Activated T-helper 17 cell treated with anti-CD3 and anti-CD28 coated beads, Interleukin-2, amount 50 U/mL, for 72 hours (primary cell): ENCODE measurements at regions not wholly inside any gene's neighbourhood (a gene's known extent, or its start where the extent isn't known, plus 50 kb on each side); places are given as distances from the start of the nearest gene placed in this dataset.

Source experiments
- ATAC-seq: fragments of 150-1000 bp; cut with Tn5 transposase; replicated peaks from 2 replicates; pipeline ENCODE4 v1.10.0; 2021; ENCODE audit warnings: mild to moderate bottlenecking, moderate library complexity
- H3K27ac Mint-ChIP-seq: one replicate; pipeline ENCODE4 v1.8.0; 2022; ENCODE audit warnings: mixed read lengths
- H3K27me3 Mint-ChIP-seq: one replicate; pipeline ENCODE4 v1.8.0; 2022; ENCODE audit warnings: mixed read lengths
- H3K36me3 Mint-ChIP-seq: one replicate; pipeline ENCODE4 v1.8.0; 2022; ENCODE audit warnings: low read depth, mild to moderate bottlenecking, mixed read lengths
- H3K4me1 Mint-ChIP-seq: one replicate; pipeline ENCODE4 v1.8.0; 2022; ENCODE audit warnings: mixed read lengths
- H3K4me3 Mint-ChIP-seq: one replicate; pipeline ENCODE4 v1.8.0; 2022; ENCODE audit warnings: mild to moderate bottlenecking, mixed read lengths
- H3K9me3 Mint-ChIP-seq: one replicate; pipeline ENCODE4 v1.8.0; 2022; ENCODE audit warnings: mixed read lengths

DNA sequence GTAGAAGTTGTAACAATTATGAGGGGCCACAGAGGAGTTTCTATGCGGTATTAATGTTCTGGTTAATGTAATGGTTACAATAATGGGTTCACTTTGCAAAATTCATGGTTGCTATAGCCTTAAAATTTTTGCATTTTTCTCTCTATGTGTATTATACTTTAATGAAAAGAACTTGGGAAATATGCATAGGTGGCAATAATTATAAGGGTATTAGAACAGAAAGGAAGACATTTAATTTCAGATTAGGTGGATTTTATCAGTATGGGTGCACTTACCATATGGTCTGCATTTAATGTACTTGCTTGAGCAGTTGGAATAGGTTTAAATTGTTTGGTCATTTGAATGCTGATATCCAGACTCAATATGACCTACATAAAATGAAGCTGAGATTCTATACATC is 161.6 kb upstream of the TACR1 start:
- no peaks in the 10 kb centered on the region for H3K36me3 Mint-ChIP-seq
- ATAC-seq = no peak
- no peak overlapping the region for H3K4me3 Mint-ChIP-seq
- H3K9me3 Mint-ChIP-seq = no peaks in the 10 kb centered on the region
- no peak overlapping the region for H3K27ac Mint-ChIP-seq
- H3K27me3 Mint-ChIP-seq = peaks cover 12% of the 10 kb centered on the region
- no peaks in the 10 kb centered on the region for H3K4me1 Mint-ChIP-seq

DNA sequence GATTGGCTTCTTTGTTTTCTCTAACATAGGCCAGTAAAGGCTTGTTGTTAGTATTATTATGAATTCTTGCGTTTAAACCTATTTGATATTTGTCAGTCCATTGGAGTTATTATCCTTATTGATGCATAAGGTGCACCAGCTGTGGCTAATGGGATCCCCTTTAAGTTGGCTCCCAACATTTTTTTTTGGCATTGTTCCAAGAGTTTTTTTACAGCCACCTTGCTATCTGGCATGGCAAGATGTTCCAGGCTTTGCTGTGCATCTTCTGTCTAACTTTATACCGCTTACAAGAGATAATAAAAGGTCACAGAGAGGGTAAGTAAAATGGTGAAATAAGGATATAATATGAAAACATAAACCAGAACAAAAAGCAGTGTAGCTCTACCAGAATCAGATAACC is 157.5 kb upstream of the TACR1 start:
- H3K4me1 Mint-ChIP-seq = no peaks in the 10 kb centered on the region
- no peak overlapping the region for H3K4me3 Mint-ChIP-seq
- H3K9me3 Mint-ChIP-seq = no peaks in the 10 kb centered on the region
- H3K27me3 Mint-ChIP-seq = peaks cover 24% of the 10 kb centered on the region
- no peaks in the 10 kb centered on the region for H3K36me3 Mint-ChIP-seq
- no peak for ATAC-seq
- H3K27ac Mint-ChIP-seq = no peak overlapping the region

DNA sequence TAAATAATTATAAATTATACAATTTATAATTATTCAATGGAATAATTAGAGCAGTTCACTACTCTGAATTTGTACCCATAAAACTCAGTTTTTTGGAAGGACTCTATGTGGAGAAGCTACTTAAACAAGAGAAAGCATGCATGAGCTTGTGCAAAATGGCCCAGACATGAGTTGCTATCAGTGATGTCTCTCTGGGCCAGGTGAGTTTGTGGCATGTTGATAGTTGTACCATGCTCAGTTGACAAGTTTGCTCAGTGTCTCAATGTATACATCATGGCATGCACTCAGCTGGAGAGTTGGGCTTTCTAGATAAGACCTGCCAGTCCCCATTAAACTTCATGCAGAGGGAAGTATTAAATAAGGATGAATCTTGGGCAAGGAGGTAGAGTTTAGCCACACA is 153.8 kb upstream of the TACR1 start:
- no peak overlapping the region for H3K27ac Mint-ChIP-seq
- H3K4me1 Mint-ChIP-seq = no peaks in the 10 kb centered on the region
- H3K36me3 Mint-ChIP-seq = no peaks in the 10 kb centered on the region
- H3K9me3 Mint-ChIP-seq = peaks cover 4% of the 10 kb centered on the region
- no peak for ATAC-seq
- H3K27me3 Mint-ChIP-seq = peaks cover 24% of the 10 kb centered on the region
- H3K4me3 Mint-ChIP-seq = no peak overlapping the region

DNA sequence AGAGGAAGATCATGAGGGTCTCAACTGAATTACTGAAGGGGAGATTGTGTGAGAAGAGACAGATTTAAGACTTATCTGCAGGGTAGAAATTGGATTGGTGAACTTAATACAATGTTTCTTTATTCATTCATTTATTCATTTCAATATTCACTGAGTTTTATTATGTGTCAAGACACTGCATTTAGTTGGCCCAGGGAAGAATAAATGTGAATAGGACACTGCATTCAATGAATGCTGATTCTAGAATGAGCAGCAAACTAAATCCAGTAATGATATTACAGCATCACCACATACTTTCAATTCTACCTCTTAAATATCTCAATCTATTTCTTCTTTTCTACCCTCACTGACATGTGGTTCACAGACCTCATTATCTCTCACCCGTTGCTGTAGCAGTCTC is 149.0 kb upstream of the TACR1 start:
- peaks cover 4% of the 10 kb centered on the region for H3K9me3 Mint-ChIP-seq
- no peak for ATAC-seq
- no peaks in the 10 kb centered on the region for H3K4me1 Mint-ChIP-seq
- H3K36me3 Mint-ChIP-seq = no peaks in the 10 kb centered on the region
- no peak overlapping the region for H3K27ac Mint-ChIP-seq
- peaks cover 13% of the 10 kb centered on the region for H3K27me3 Mint-ChIP-seq
- H3K4me3 Mint-ChIP-seq = no peak overlapping the region

DNA sequence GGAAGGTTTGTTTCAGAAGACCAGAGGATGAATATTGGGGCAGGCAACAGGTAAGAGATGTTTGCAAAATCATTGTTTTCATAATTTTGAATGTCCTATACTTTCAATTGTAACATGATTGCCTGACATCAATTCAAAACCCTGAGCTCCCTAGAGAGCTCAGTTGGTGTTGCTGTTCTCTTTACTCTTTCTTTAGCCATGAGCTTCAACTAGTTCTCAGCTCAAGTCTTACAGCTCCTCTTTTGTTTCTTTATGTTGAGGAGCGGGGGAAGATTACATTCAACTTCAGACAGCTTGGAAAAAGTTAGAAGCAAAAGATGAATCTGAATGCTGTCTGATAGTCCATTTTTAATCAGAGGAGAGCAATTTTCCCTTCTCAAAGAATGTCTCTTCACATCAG is 144.8 kb upstream of the TACR1 start:
- peaks cover 7% of the 10 kb centered on the region for H3K27me3 Mint-ChIP-seq

DNA sequence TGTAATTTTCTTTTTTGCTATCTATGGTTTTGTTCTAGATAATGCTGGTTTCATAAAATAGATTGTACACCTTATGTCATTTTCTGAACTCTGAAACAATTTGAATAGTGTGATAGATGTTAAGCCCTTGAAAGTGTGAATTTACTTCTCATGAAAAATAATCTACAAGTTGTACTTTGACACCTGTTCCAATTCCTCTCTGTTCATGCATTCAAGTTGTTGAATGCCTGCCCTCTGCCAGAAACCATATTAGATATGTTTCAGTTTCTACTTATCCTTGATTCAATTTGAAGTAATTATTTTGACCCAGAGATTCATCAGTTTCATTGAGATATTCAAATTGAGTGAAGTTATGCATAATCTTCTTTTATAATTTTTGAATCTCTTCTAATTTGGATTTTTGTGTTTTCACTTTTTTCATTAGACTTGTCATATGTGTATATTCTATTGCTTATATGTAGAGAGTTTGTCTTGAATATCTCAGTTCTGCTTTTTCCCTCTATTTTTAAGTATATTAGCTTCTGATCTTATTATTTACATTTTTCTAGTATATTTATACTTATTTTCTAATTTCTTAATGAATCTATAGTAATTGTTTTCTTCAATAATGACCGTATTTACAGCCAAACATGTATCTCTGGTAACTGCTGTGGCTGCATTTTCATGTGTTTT is 143.3 kb upstream of the TACR1 start:
- Mint-ChIP-seq H3K4me3 (no peak overlapping the region), H3K9me3 (no peaks in the 10 kb centered on the region), H3K36me3 (no peaks in the 10 kb centered on the region), H3K4me1 (no peaks in the 10 kb centered on the region), H3K27ac (no peak overlapping the region), H3K27me3 (peaks cover 12% of the 10 kb centered on the region)
- no peak for ATAC-seq

More for the DNA sequence above, 144.8 kb upstream of the TACR1 start:
- no peaks in the 10 kb centered on the region for H3K4me1 Mint-ChIP-seq
- no peaks in the 10 kb centered on the region for H3K36me3 Mint-ChIP-seq
- H3K9me3 Mint-ChIP-seq = no peaks in the 10 kb centered on the region
- no peak for ATAC-seq
- no peak overlapping the region for H3K4me3 Mint-ChIP-seq
- H3K27ac Mint-ChIP-seq = no peak overlapping the region

DNA sequence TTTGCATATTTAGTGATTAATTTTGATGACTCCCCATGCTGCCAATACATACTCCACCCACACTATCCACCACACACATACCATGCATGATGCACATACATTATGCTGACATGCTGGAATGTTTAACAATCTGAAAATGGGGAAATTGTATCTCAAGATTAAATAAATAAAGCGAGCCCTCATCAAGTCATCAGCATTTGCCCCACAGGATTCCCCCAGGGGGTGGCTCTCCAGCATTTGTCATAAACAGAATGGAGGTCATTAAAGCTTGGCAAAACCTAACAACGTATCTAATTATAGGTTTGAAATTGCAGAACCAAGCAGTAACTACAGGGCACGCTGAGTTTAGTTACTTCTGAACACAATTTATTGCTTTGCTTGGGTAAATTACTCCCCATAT is 141.2 kb upstream of the TACR1 start:
- no peak for ATAC-seq
- Mint-ChIP-seq H3K4me1 (no peaks in the 10 kb centered on the region), H3K27me3 (peaks cover 8% of the 10 kb centered on the region), H3K4me3 (no peak overlapping the region), H3K36me3 (no peaks in the 10 kb centered on the region), H3K27ac (no peak overlapping the region), H3K9me3 (no peaks in the 10 kb centered on the region)

DNA sequence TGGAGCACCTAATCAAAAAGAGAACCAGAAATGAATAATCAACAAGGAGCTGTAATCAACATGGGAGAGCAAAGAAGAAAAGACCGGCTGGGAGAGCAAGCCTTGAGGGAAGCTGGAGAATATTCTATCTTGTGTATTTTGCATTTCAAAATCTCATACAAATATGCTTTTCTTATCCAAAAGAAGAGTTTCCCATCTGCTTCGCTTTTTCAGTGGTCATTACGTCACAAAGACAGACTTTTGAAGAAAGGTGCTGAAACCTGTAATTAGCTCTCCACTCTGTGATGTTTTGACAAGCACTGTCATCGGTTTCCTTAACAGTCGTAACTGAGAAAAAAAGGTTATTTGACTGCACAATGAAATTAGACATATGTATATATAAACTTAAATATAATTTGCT is 139.1 kb upstream of the TACR1 start:
- H3K27me3 Mint-ChIP-seq = peaks cover 10% of the 10 kb centered on the region

DNA sequence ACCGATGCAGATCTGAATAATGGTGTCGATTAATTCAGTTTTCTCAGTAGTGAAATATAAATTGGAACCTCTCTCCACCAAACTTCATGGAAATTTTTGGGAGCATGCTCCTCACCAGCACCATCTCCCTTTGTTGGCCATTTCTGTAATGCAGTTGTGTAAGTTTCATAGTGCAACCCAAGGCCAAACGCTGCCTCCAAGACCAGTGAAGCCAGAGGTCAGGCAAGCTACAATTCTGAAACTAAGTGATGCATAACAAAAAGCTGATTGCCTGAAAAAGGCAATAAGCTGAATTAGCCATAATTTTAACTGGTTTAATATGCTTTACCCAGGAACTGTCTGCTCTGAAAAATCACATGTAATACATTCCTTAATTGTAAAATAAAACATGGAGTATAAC is 138.3 kb upstream of the TACR1 start:
- no peaks in the 10 kb centered on the region for H3K9me3 Mint-ChIP-seq
- no peaks in the 10 kb centered on the region for H3K4me1 Mint-ChIP-seq
- no peak overlapping the region for H3K4me3 Mint-ChIP-seq
- H3K27ac Mint-ChIP-seq = no peak overlapping the region
- H3K27me3 Mint-ChIP-seq = peaks cover 10% of the 10 kb centered on the region
- ATAC-seq = no peak
- H3K36me3 Mint-ChIP-seq = no peaks in the 10 kb centered on the region

More for the DNA sequence above, 139.1 kb upstream of the TACR1 start:
- no peak for ATAC-seq
- H3K27ac Mint-ChIP-seq = no peak overlapping the region
- no peaks in the 10 kb centered on the region for H3K4me1 Mint-ChIP-seq
- no peak overlapping the region for H3K4me3 Mint-ChIP-seq
- no peaks in the 10 kb centered on the region for H3K36me3 Mint-ChIP-seq
- no peaks in the 10 kb centered on the region for H3K9me3 Mint-ChIP-seq

DNA sequence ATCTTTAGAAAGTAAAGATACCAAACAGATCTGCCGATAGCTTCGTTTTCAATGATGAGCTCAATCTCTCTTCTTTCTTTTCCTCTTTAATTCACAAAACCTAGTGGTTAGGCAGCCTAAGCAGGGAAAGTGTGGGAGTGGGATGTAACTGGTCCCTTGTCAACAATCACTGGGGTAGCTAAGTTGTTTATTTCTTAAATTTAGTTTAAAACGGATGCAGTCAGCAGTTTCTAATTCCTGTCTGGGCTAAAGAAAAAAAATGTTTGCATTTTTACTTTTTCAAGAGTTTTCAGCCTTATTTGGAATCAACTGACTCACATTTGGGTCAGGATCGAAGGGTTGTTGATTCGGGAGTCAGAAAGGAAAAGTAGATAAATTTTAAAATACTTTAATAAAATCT is 137.7 kb upstream of the TACR1 start:
- ATAC-seq = no peak
- no peaks in the 10 kb centered on the region for H3K4me1 Mint-ChIP-seq
- peaks cover 10% of the 10 kb centered on the region for H3K27me3 Mint-ChIP-seq
- H3K9me3 Mint-ChIP-seq = no peaks in the 10 kb centered on the region
- H3K36me3 Mint-ChIP-seq = no peaks in the 10 kb centered on the region
- no peak overlapping the region for H3K27ac Mint-ChIP-seq
- H3K4me3 Mint-ChIP-seq = no peak overlapping the region

DNA sequence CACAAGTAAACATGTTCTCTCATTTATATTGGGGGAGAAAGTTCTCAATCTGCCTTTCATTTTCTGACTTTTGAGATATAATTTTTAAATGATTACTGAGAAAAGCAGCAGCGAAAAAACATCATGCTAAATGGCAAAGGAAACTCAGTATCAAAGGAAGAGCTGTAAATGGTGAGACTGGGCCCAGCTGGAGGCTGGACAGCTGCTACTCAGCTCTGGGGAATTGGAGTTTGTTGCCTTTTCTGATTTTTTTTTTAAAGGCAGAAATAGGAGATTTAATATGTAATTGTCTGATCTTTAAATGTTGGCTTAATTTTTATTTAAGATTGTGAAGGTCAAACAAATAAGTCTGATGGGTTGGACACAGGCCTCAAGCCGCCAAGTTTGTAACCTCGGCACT is 137.1 kb upstream of the TACR1 start:
- no peaks in the 10 kb centered on the region for H3K36me3 Mint-ChIP-seq
- no peak overlapping the region for H3K27ac Mint-ChIP-seq
- H3K9me3 Mint-ChIP-seq = no peaks in the 10 kb centered on the region
- ATAC-seq = no peak
- no peaks in the 10 kb centered on the region for H3K4me1 Mint-ChIP-seq
- H3K27me3 Mint-ChIP-seq = peaks cover 10% of the 10 kb centered on the region
- H3K4me3 Mint-ChIP-seq = no peak overlapping the region

DNA sequence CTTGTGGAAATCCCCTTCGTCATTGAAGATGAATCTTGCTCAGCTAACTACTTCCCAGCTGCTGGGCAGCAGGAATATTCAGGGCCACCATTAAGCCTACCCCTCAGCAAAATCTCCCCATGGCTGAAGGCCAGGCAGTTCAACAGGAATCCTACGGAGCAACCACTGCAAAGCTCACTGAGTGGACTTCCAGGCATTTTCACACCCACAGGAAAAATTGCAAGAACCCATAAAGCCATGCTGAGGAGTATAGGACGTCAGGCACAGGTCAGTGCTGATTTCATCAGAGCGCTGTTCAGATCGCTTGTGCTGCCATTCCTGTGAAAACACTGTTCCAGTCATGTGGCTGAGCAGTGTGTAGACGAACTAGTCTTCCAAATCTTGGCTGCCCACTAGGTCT is 134.8 kb upstream of the TACR1 start:
- Mint-ChIP-seq H3K4me1 (no peaks in the 10 kb centered on the region), H3K27ac (no peak overlapping the region), H3K36me3 (no peaks in the 10 kb centered on the region), H3K27me3 (peaks cover 10% of the 10 kb centered on the region), H3K9me3 (no peaks in the 10 kb centered on the region), H3K4me3 (no peak overlapping the region)
- no peak for ATAC-seq

DNA sequence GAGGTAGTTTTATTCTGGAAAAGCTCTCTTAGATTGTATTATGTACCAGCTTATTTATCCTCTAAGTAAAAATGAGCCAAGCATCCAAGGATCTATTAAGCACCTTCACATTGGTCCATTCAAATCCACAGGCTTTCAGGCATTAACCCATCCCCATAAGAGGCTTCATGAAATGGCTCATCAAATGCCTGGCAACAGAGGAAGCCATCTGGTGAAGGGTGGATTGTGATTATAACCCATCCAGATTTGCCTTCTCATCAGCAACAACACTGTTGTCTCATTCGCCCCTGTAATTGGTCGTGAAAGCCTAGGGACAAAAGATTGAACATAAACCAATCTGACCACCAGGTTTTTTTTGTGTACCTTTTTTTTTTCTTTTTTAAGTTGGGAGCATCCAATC is 134.3 kb upstream of the TACR1 start:
- no peaks in the 10 kb centered on the region for H3K9me3 Mint-ChIP-seq
- peaks cover 10% of the 10 kb centered on the region for H3K27me3 Mint-ChIP-seq
- no peak for ATAC-seq
- no peaks in the 10 kb centered on the region for H3K36me3 Mint-ChIP-seq
- no peaks in the 10 kb centered on the region for H3K4me1 Mint-ChIP-seq
- H3K4me3 Mint-ChIP-seq = no peak overlapping the region
- H3K27ac Mint-ChIP-seq = no peak overlapping the region

DNA sequence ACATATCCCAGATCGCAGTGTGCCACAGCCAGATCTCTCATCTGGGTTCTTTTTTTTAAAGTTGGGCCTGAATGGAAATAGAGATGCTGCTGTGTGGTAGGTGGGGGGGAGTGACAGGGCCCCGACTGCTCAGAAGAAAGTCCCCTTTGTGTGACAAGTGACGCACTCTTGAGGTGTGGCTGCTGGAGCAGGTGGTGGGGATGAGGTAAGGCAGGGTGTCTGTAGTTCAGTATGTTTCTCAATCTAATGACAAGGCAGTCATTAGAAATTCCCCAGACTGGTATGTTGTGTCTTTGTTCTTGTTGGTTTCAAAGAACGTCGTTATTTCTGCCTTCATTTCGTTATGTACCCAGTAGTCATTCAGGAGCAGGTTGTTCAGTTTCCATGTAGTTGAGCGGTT is 128.8 kb upstream of the TACR1 start:
- Mint-ChIP-seq H3K27me3 (peaks cover 14% of the 10 kb centered on the region), H3K36me3 (no peaks in the 10 kb centered on the region), H3K27ac (no peak overlapping the region), H3K4me3 (no peak overlapping the region), H3K4me1 (no peaks in the 10 kb centered on the region), H3K9me3 (no peaks in the 10 kb centered on the region)
- no peak for ATAC-seq

DNA sequence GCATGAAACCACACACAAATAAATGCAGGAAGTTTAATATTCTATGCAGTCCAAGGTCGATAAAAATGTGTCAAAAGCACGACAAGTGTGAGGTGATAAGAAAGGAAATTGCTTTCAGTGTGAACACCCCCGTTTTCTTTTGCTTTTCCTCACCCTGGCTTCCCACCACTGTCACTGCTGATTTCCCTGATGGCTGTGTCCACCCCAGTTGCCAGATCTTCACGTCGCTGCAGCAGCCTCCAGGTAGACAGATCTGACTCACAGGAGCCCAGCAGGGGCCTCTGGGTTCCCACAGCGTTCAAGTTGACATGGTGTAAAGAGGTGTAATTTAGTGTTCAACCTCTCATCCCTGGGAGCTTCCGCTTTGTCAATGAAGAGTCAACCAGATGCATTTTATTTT is 128.0 kb upstream of the TACR1 start:
- Mint-ChIP-seq H3K4me1 (no peaks in the 10 kb centered on the region), H3K27me3 (peaks cover 14% of the 10 kb centered on the region), H3K36me3 (no peaks in the 10 kb centered on the region), H3K4me3 (no peak overlapping the region), H3K27ac (no peak overlapping the region), H3K9me3 (no peaks in the 10 kb centered on the region)
- no peak for ATAC-seq

DNA sequence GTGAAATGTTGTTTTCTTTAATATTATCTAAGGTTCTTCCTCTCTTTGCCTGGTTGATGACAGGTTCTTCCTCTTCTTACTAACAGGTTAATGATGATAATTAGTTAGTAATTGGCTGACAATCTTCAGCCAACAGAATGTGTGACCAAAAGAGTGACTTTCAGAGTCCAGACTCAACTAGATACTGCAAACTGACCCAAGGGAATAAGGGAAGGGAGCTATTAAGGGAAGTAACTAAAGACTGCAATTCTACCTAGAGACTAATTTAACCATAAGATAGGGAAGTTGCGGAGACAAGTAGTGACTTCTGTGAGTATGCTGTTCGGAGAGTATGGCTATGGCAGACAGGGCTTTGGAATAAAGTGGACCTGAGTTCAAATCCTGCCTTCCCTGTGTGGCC is 127.3 kb upstream of the TACR1 start:
- ATAC-seq = no peak
- H3K27ac Mint-ChIP-seq = no peak overlapping the region

More for the DNA sequence above, 127.3 kb upstream of the TACR1 start:
- H3K36me3 Mint-ChIP-seq = no peaks in the 10 kb centered on the region
- H3K4me3 Mint-ChIP-seq = no peak overlapping the region
- no peaks in the 10 kb centered on the region for H3K4me1 Mint-ChIP-seq
- no peaks in the 10 kb centered on the region for H3K9me3 Mint-ChIP-seq
- H3K27me3 Mint-ChIP-seq = peaks cover 14% of the 10 kb centered on the region
